ENCODE measurements at regions not wholly inside any gene's neighbourhood (a gene's known extent, or its start where the extent isn't known, plus 50 kb on each side); places are given as distances from the start of the nearest gene placed in this dataset.

GRCh38 chr7:66575398-66575797 lies 53.3 kb upstream of the KCTD7 start:
- TF ChIP-seq CTCF (IDR thresholded peaks at IDR 0.05) (no peak), POLR2A (IDR thresholded peaks at IDR 0.05) (no peak), POLR2AphosphoS5 (IDR thresholded peaks at IDR 0.05) (no peak)

Data from upper lobe of left lung (tissue), 4 donors.